Testis (tissue), 2 donors: ENCODE measurements at regions not wholly inside any gene's neighbourhood (a gene's known extent, or its start where the extent isn't known, plus 50 kb on each side); places are given as distances from the start of the nearest gene placed in this dataset.

Experiments
- DNase-seq: peaks from one replicate; pipeline ENCODE4 v3.0.0-alpha.2; 2019
- H3K27ac ChIP-seq, 2 donors: fragments of 200-600 bp; sonication (generic); one replicate each; pipeline ENCODE4 v1.5.1; 2019
- H3K27me3 ChIP-seq: fragments of 200-600 bp; sonication (generic); one replicate; pipeline ENCODE4 v1.5.1; 2019
- H3K36me3 ChIP-seq: fragments of 200-600 bp; sonication (generic); one replicate; pipeline ENCODE4 v1.5.1; 2017; ENCODE audit warnings: low read depth; ENCODE audit errors: missing control alignments
- H3K4me1 ChIP-seq: fragments of 200-600 bp; sonication (generic); one replicate; pipeline ENCODE4 v1.5.1; 2019
- H3K4me3 ChIP-seq, 2 donors: fragments of 200-600 bp; sonication (generic); one replicate each; pipeline ENCODE4 v1.5.1; 2017 to 2019
- H3K9me3 ChIP-seq: fragments of 200-600 bp; sonication (generic); one replicate; pipeline ENCODE4 v1.5.1; 2017
- CTCF ChIP-seq, 3 experiments: fragments of 450-650 bp in 2 of 3; fragments of 200-600 bp in 1 of 3; sonication (generic) in 1 of 3; IDR thresholded peaks; one replicate each; pipeline ENCODE4 v1.5.1; 2016 to 2019; ENCODE audit warnings: antibody characterized with exemption in 3 of 3, mild to moderate bottlenecking in 2 of 3, moderate library complexity in 1 of 3
- POLR2A ChIP-seq: fragments of 450-650 bp; IDR thresholded peaks from one replicate; pipeline ENCODE4 v1.6.1; 2017; ENCODE audit warnings: antibody characterized with exemption, mild to moderate bottlenecking, moderate library complexity
- WGBS, 2 donors: methylation state at CpG; one replicate each; pipeline ENCODE4 v1.1.5; 2018; 5-methylcytosine and 5-hydroxymethylcytosine counted together
- intact Hi-C: fragments of 100-400 bp; cut with DNase I; formaldehyde crosslinking; loops from one replicate; pipeline ENCODE4 v1.15.1; 2023; ENCODE audit warnings: low total_unique reads

- TF ChIP-seq POLR2A = no peak
- no peak for TF ChIP-seq CTCF (IDR thresholded peaks at IDR 0.05)
- intact Hi-C loops = no loop called here
- H3K27ac ChIP-seq = no peak overlapping the region
- WGBS, 2 donors = 92 to 96% methylated on average over 3 of the region's 3 CpGs
- no peaks in the 10 kb centered on the region for H3K27me3 ChIP-seq
- no peak for DNase-seq
- no peaks in the 10 kb centered on the region for H3K9me3 ChIP-seq
- H3K4me1 ChIP-seq = no peaks in the 10 kb centered on the region
- no peak overlapping the region for H3K4me3 ChIP-seq
- no peaks in the 10 kb centered on the region for H3K36me3 ChIP-seq
Measured at GRCh38 chr1:195241066-195241465, 1367.2 kb downstream of the KCNT2 start.

DNA sequence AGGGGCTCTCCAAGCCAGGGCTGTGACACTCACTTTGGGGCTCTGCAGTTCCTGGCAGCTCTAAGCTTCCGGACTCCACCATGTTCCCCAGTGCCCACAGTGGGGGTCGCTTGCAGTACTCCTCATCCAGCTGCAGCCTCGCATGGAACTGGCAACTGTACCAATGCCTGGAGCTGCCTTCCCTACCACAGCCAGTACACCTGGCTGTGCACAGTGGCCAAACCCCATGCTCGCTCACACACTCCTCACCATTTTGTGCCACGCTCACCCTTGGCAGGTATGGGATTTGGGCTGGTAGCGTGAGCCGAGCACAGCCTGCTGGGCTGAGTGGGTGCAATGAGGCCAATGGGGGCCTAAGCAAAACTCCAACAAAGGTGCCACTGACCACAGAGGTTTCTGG lies 1369.9 kb downstream of the KCNT2 start:
- WGBS, 2 donors = 96 to 98% methylated on average over 7 of the region's 7 CpGs
- intact Hi-C loops = no loop called here

GRCh38 chr1:195236991-195237889 lies 1371.0 kb downstream of the KCNT2 start:
- H3K27me3 ChIP-seq = no peaks in the 10 kb centered on the region
- no peak for DNase-seq
- H3K27ac ChIP-seq = no peak overlapping the region
- WGBS, 2 donors = 80 to 87% methylated on average over 5 to 7 of the region's 7 CpGs
- intact Hi-C loops = no loop called here
- H3K9me3 ChIP-seq = no peaks in the 10 kb centered on the region
- H3K36me3 ChIP-seq = no peaks in the 10 kb centered on the region
- no peak overlapping the region for H3K4me3 ChIP-seq
- TF ChIP-seq CTCF (IDR thresholded peaks at IDR 0.05) (no peak), POLR2A (no peak)
- no peaks in the 10 kb centered on the region for H3K4me1 ChIP-seq

More for the DNA sequence above, 1369.9 kb downstream of the KCNT2 start:
- Histone ChIP-seq H3K9me3 (no peaks in the 10 kb centered on the region), H3K4me3 (no peak overlapping the region), H3K4me1 (no peaks in the 10 kb centered on the region), H3K27me3 (no peaks in the 10 kb centered on the region), H3K36me3 (no peaks in the 10 kb centered on the region), H3K27ac (no peak overlapping the region)
- TF ChIP-seq POLR2A (no peak), CTCF (IDR thresholded peaks at IDR 0.05) (no peak)
- no peak for DNase-seq

GRCh38 chr1:195218428-195219212 lies 1389.6 kb downstream of the KCNT2 start:
- TF ChIP-seq POLR2A (no peak), CTCF (IDR thresholded peaks at IDR 0.05) (no peak)
- H3K27ac ChIP-seq = no peak overlapping the region
- intact Hi-C loops = no loop called here
- H3K36me3 ChIP-seq = no peaks in the 10 kb centered on the region
- no peak overlapping the region for H3K4me3 ChIP-seq
- 57 to 80% methylated on average over 10 to 22 of the region's 22 CpGs for WGBS, 2 donors
- H3K4me1 ChIP-seq = no peaks in the 10 kb centered on the region
- no peak for DNase-seq
- no peaks in the 10 kb centered on the region for H3K27me3 ChIP-seq
- H3K9me3 ChIP-seq = no peaks in the 10 kb centered on the region
